ENCODE measurements at regions not wholly inside any gene's neighbourhood (a gene's known extent, or its start where the extent isn't known, plus 50 kb on each side); places are given as distances from the start of the nearest gene placed in this dataset.
A peak's percentile ranks its signal among the peaks of the same experiment; 100 is the strongest.

DNA sequence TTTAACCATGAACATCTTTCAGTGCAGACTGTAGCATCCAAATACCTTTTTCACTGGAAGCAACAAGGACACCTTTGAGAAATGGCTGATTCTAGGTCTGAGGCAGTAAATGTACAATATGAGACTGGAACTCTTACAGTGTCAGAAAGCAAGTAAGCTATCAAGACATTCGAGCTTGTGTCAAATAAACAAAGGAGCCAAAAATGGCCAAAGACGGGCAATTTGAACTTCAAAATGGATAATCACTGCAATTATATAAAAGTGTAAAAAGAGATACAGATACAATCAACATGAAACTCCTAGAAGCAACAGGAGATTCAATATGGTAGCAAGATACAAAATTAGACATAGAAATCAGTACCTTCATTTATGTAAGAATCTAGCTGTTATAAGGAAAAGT, 138.5 kb upstream of the CCDC54 start:
- H3K4me3 ChIP-seq = no peak overlapping the region
- H3K9me3 ChIP-seq = no peaks in the 10 kb centered on the region
- no peak for ATAC-seq (ENCODE audit: insufficient number of reproducible peaks, low FRiP score, low read depth)
- H3K27ac ChIP-seq = no peak overlapping the region
- no peaks in the 10 kb centered on the region for H3K36me3 ChIP-seq
- TF ChIP-seq, protein P1, sequence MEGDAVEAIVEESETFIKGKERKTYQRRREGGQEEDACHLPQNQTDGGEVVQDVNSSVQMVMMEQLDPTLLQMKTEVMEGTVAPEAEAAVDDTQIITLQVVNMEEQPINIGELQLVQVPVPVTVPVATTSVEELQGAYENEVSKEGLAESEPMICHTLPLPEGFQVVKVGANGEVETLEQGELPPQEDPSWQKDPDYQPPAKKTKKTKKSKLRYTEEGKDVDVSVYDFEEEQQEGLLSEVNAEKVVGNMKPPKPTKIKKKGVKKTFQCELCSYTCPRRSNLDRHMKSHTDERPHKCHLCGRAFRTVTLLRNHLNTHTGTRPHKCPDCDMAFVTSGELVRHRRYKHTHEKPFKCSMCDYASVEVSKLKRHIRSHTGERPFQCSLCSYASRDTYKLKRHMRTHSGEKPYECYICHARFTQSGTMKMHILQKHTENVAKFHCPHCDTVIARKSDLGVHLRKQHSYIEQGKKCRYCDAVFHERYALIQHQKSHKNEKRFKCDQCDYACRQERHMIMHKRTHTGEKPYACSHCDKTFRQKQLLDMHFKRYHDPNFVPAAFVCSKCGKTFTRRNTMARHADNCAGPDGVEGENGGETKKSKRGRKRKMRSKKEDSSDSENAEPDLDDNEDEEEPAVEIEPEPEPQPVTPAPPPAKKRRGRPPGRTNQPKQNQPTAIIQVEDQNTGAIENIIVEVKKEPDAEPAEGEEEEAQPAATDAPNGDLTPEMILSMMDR (IDR thresholded peaks at IDR 0.05) = no peak
- no peaks in the 10 kb centered on the region for H3K27me3 ChIP-seq (replicated peaks; ENCODE audit: insufficient read depth)
- DNase-seq (ENCODE audit: low spot score) = no peak
- peaks cover 4 to 46% of the 10 kb centered on the region in 2 donors for H3K4me1 ChIP-seq (ENCODE audit: control insufficient read depth in 1 of 2, low read depth in 2 of 2)

DNA sequence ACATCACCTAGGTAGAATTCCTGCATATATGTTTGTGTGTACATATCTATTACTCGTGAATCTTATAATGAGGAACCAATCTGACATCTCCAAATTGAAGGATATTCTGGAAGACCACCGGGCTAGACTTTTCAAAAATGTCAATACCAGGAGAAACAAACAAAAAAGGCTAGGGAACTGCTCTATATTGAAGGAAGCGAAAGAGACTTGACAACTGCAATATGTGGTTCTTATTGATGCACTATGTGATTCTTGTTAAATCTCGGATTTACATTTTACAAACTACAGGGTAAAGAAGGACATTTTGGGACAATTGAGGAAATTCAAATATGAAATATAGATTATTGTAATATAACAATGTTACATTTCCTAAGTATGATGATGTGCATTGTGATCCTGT, 137.5 kb upstream of the CCDC54 start:
- H3K4me1 ChIP-seq (ENCODE audit: control insufficient read depth in 1 of 2, low read depth in 2 of 2) = peaks cover 4 to 55% of the 10 kb centered on the region in 2 donors
- H3K27me3 ChIP-seq (replicated peaks; ENCODE audit: insufficient read depth) = no peaks in the 10 kb centered on the region
- TF ChIP-seq, protein P1 (IDR thresholded peaks at IDR 0.05) = no peak
- H3K27ac ChIP-seq = no peak overlapping the region
- H3K9me3 ChIP-seq = no peaks in the 10 kb centered on the region
- ATAC-seq (ENCODE audit: insufficient number of reproducible peaks, low FRiP score, low read depth) = no peak
- DNase-seq (ENCODE audit: low spot score) = no peak
- H3K36me3 ChIP-seq = no peaks in the 10 kb centered on the region
- H3K4me3 ChIP-seq = peak overlapping the region; percentile 95

DNA sequence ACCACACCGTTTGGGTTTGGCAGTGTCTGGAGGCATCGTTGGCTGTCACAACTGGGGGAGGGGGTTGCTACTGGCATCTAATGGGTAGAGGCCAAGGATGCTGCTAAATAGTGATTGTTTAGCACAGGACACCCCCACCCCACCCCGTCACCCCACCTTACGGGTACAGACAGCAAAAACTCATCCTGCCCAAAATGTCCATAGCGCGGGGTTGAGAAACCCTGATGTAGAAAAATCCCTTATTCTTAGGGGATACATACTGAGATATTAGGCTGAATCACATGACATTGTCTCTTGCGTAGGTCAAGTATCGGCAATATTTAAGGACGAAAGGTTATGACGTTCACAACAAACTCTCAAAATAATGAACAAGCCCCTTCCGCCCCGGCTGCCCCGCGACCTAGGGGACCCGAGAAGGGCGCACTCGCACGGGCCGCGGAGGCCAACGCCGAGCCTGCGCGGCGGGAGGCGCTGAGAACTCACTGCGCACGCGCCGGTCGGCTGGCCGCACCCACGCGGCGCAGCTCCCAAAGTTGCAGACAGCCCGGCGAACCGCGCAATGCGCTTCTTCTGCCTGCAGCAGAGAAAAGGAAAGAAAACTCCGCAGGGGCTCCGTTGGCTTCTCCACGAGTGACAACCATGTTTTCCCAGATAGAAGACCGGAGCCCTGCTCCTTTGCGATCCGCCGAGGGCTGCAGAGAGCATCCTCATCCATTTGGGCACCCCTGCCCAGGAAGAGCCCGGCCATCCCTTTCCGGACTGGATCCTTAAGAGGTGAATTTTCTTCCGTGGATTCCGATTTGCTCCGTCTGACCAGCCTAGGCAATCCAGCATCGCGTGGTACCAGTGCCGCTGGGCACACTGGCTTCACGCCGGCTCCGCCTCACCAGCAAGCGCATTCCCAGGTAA, 136.8 kb upstream of the CCDC54 start:
- TF ChIP-seq, protein P1 (IDR thresholded peaks at IDR 0.05) = no peak
- DNase-seq (ENCODE audit: low spot score) (no peak), ATAC-seq (ENCODE audit: insufficient number of reproducible peaks, low FRiP score, low read depth) (no peak)
- Histone ChIP-seq H3K9me3 (no peaks in the 10 kb centered on the region), H3K27ac (peak overlapping the region; percentile 70 to 76), H3K4me1 (ENCODE audit: control insufficient read depth in 1 of 2, low read depth in 2 of 2) (peaks cover 4 to 55% of the 10 kb centered on the region in 2 donors), H3K4me3 (peak overlapping the region; percentile 95), H3K36me3 (no peaks in the 10 kb centered on the region), H3K27me3 (replicated peaks; ENCODE audit: insufficient read depth) (no peaks in the 10 kb centered on the region)

DNA sequence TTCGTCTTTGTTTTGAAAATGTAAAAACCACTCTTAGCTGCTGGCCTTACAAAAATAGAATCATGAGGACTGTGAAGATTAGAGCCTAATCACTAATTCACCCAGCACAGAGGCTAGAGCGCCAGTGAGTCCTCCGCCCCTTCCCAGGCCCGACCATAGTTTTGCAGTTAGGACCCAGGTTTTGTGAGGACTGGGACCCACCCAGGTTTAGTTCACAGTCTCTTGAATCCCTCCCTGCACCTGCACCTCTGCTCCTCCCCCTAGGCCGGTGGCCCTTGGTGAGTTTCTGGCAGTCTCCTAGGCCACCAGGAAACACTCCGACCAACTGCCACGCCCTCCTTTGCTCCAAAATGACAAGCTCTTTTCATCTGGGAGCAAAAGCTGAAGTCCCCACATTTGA, 136.0 kb upstream of the CCDC54 start:
- TF ChIP-seq, protein P1 (IDR thresholded peaks at IDR 0.05) = no peak
- H3K4me1 ChIP-seq (ENCODE audit: control insufficient read depth in 1 of 2, low read depth in 2 of 2) = peaks cover 4 to 51% of the 10 kb centered on the region in 2 donors
- H3K27ac ChIP-seq = peak overlapping the region in 1 of 2 donors; percentile 76
- H3K4me3 ChIP-seq = peak overlapping the region; percentile 95
- DNase-seq (ENCODE audit: low spot score) = no peak
- H3K9me3 ChIP-seq = no peaks in the 10 kb centered on the region
- H3K36me3 ChIP-seq = no peaks in the 10 kb centered on the region
- H3K27me3 ChIP-seq (replicated peaks; ENCODE audit: insufficient read depth) = no peaks in the 10 kb centered on the region
- no peak for ATAC-seq (ENCODE audit: insufficient number of reproducible peaks, low FRiP score, low read depth)

DNA sequence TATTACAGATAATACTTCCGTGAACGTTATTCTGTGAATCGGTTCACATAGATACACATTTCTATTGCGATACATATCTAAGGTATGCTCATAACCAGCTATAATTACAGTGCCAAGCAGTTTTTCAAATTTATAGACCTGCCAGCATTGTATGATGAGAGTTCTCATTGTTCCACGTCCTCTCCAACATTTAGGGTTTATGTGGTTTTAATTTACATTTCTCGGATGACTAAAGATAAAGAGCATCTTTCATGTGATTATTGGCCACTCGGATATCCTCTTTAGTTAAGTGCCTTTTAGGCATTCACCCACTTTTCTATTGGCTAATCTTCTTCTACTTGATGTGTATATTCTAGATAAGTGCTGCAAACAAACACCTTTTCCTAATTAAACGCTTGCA, 134.7 kb upstream of the CCDC54 start:
- Histone ChIP-seq H3K4me3 (peak overlapping the region; percentile 95), H3K4me1 (ENCODE audit: control insufficient read depth in 1 of 2, low read depth in 2 of 2) (peaks cover 4 to 41% of the 10 kb centered on the region in 2 donors)

More for the DNA sequence above, 134.7 kb upstream of the CCDC54 start:
- H3K36me3 ChIP-seq = no peaks in the 10 kb centered on the region
- no peaks in the 10 kb centered on the region for H3K27me3 ChIP-seq (replicated peaks; ENCODE audit: insufficient read depth)
- H3K9me3 ChIP-seq = no peaks in the 10 kb centered on the region
- no peak for ATAC-seq (ENCODE audit: insufficient number of reproducible peaks, low FRiP score, low read depth)
- no peak for DNase-seq (ENCODE audit: low spot score)
- TF ChIP-seq, protein P1 (IDR thresholded peaks at IDR 0.05) = no peak
- no peak overlapping the region for H3K27ac ChIP-seq
